Liver (tissue), 7 donors: ENCODE measurements at regions not wholly inside any gene's neighbourhood (a gene's known extent, or its start where the extent isn't known, plus 50 kb on each side); places are given as distances from the start of the nearest gene placed in this dataset.

Experiments used
- DNase-seq: peaks from one replicate; pipeline ENCODE4 v3.0.0-alpha.2; 2017; ENCODE audit warnings: low spot score
- H3K27ac ChIP-seq, 2 donors: one replicate each; pipeline ENCODE4 v1.7.0; 2013; ENCODE audit warnings: inconsistent platforms in 2 of 2, low read length in 2 of 2, control low read depth in 1 of 2, low read depth in 1 of 2, mild to moderate bottlenecking in 1 of 2
- H3K27me3 ChIP-seq, 4 donors: one replicate each; pipeline versions ENCODE4 v1.6.1 to v1.7.0; 2013; ENCODE audit warnings: low read length in 3 of 4, inconsistent platforms in 1 of 4, mild to moderate bottlenecking in 1 of 4, moderate library complexity in 1 of 4; ENCODE audit not compliant: control insufficient read depth in 4 of 4, insufficient read depth in 4 of 4
- H3K36me3 ChIP-seq, 4 donors: one replicate each; pipeline versions ENCODE4 v1.6.1 to v1.7.0; 2013; ENCODE audit warnings: low read length in 3 of 4, mild to moderate bottlenecking in 3 of 4, low read depth in 1 of 4, moderate library complexity in 1 of 4; ENCODE audit not compliant: control insufficient read depth in 4 of 4, insufficient read depth in 3 of 4
- H3K4me1 ChIP-seq, 4 donors: one replicate each; pipeline versions ENCODE4 v1.6.1 to v1.7.0; 2013; ENCODE audit warnings: low read length in 3 of 4, mild to moderate bottlenecking in 3 of 4, moderate library complexity in 1 of 4; ENCODE audit not compliant: control insufficient read depth in 4 of 4, insufficient read depth in 4 of 4
- H3K4me3 ChIP-seq, 3 donors: one replicate each; pipeline versions ENCODE4 v1.6.1 to v1.7.0; 2013; ENCODE audit warnings: low read length in 3 of 3, control low read depth in 1 of 3, low read depth in 1 of 3, mild to moderate bottlenecking in 1 of 3
- H3K9ac ChIP-seq, 2 donors: one replicate each; pipeline ENCODE4 v1.7.0; 2013; ENCODE audit warnings: low read length in 2 of 2, mild to moderate bottlenecking in 2 of 2, moderate library complexity in 2 of 2, control low read depth in 1 of 2, low read depth in 1 of 2
- H3K9me3 ChIP-seq, 4 donors: one replicate each; pipeline versions ENCODE4 v1.6.1 to v1.7.0; 2013; ENCODE audit warnings: low read length in 3 of 4; ENCODE audit not compliant: control insufficient read depth in 4 of 4
- ATF3 ChIP-seq: IDR thresholded peaks from 2 replicates; pipeline ENCODE4 v1.6.1; 2016; ENCODE audit warnings: antibody characterized with exemption
- EGR1 ChIP-seq, 2 donors: IDR thresholded peaks; 2 replicates each; pipeline ENCODE4 v1.6.1; 2016 to 2018; ENCODE audit warnings: antibody characterized with exemption in 2 of 2, low read depth in 2 of 2
- FOXA1 ChIP-seq: IDR thresholded peaks from 2 replicates; pipeline ENCODE4 v1.6.1; 2016; ENCODE audit warnings: antibody characterized with exemption
- FOXA2 ChIP-seq: IDR thresholded peaks from 2 replicates; pipeline ENCODE4 v1.6.1; 2016; ENCODE audit warnings: antibody characterized with exemption
- GABPA ChIP-seq, 2 donors: IDR thresholded peaks in 1 of 2; conservative IDR thresholded peaks in 1 of 2; 2 replicates each; pipeline ENCODE4 v1.6.1; 2016; ENCODE audit warnings: antibody characterized with exemption in 2 of 2, mild to moderate bottlenecking in 1 of 2, moderate library complexity in 1 of 2
- HNF4A ChIP-seq, 2 donors: conservative IDR thresholded peaks; 2 replicates each; pipeline ENCODE4 v1.6.1; 2016; ENCODE audit warnings: antibody characterized with exemption in 2 of 2, mild to moderate bottlenecking in 2 of 2
- HNF4G ChIP-seq: IDR thresholded peaks from 2 replicates; pipeline ENCODE4 v1.6.1; 2016; ENCODE audit warnings: antibody characterized with exemption
- JUND ChIP-seq, 2 donors: IDR thresholded peaks; 2 replicates each; pipeline ENCODE4 v1.6.1; 2016; ENCODE audit warnings: antibody characterized with exemption in 2 of 2
- NR2F2 ChIP-seq: IDR thresholded peaks from 2 replicates; pipeline ENCODE4 v1.6.1; 2016; ENCODE audit warnings: antibody characterized with exemption
- RAD21 ChIP-seq, 2 donors: IDR thresholded peaks; 2 replicates each; pipeline ENCODE4 v1.6.1; 2016; ENCODE audit warnings: antibody characterized with exemption in 2 of 2, mild to moderate bottlenecking in 2 of 2
- REST ChIP-seq: IDR thresholded peaks from 2 replicates; pipeline ENCODE4 v1.6.1; 2016; ENCODE audit warnings: antibody characterized with exemption, mild to moderate bottlenecking
- RXRA ChIP-seq, 2 donors: IDR thresholded peaks; 2 replicates each; pipeline ENCODE4 v1.6.1; 2017 to 2018; ENCODE audit warnings: antibody characterized with exemption in 2 of 2, mild to moderate bottlenecking in 1 of 2
- SP1 ChIP-seq: IDR thresholded peaks from 2 replicates; pipeline ENCODE4 v1.6.1; 2018; ENCODE audit warnings: antibody characterized with exemption, mild to moderate bottlenecking
- TAF1 ChIP-seq: conservative IDR thresholded peaks from 2 replicates; pipeline ENCODE4 v1.6.1; 2016; ENCODE audit warnings: antibody characterized with exemption, mild to moderate bottlenecking
- YY1 ChIP-seq: IDR thresholded peaks from 2 replicates; pipeline ENCODE4 v1.6.1; 2016; ENCODE audit warnings: antibody characterized with exemption, mild to moderate bottlenecking
- ZBTB33 ChIP-seq: IDR thresholded peaks from 2 replicates; pipeline ENCODE4 v1.6.1; 2016; ENCODE audit warnings: antibody characterized with exemption
- WGBS: extraction: QIAGEN DNeasy Blood & Tissue Kit; methylation state at CpG from one replicate; pipeline ENCODE4 v1.1.7; 2013; 5-methylcytosine and 5-hydroxymethylcytosine counted together
- TF ChIP-seq, protein P1 (sequence below): IDR thresholded peaks from 2 replicates; pipeline ENCODE4 v1.6.1; 2016; ENCODE audit warnings: antibody characterized with exemption
- donor health status: healthy.
- donor health status: healthy.
- donor health status: healthy.
- donor health status: healthy.

DNA sequence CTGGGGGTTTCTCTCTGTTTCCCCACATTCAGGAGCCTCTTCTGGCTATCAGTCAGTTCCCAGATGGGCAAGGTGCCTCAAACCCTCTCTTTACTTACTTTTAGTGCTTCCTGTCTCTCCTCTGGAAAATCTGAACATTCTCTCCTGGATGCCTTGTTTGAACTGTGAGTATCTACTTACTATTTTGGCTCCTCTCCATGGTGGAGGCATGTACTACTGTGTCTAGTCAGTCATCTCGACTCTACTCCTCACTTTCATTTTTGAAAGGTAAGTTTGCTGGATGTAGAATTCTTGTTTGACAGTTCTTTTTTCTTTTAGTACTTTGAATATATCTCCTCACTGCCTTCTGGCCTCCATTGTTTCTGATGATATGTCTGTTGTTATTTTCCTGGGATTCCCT is 70.9 kb upstream of the FAM78B start:
- Histone ChIP-seq H3K4me1 (no peaks in the 10 kb centered on the region), H3K27me3 (peaks cover 0 to 4% (median 0%) of the 10 kb centered on the region in 4 donors), H3K9ac (no peak overlapping the region), H3K36me3 (no peaks in the 10 kb centered on the region), H3K27ac (no peak overlapping the region), H3K9me3 (no peaks in the 10 kb centered on the region), H3K4me3 (no peak overlapping the region)
- DNase-seq, result no peak
- 70% methylated on average over 1 of the region's 1 CpG for WGBS
- TF ChIP-seq YY1 (no peak), SP1 (no peak), HNF4A (conservative IDR thresholded peaks at IDR 0.05) (no peak), TAF1 (no peak), ZBTB33 (no peak), FOXA1 (no peak), NR2F2 (no peak), RAD21 (IDR thresholded peaks at IDR 0.05) (no peak), EGR1 (IDR thresholded peaks at IDR 0.05; ENCODE audit: low read depth in 2 of 2) (no peak), JUND (IDR thresholded peaks at IDR 0.05) (no peak), FOXA2 (no peak), GABPA (IDR thresholded peaks at IDR 0.05 in 1 of 2, conservative IDR thresholded peaks at IDR 0.05 in 1 of 2) (no peak), RXRA (IDR thresholded peaks at IDR 0.05) (no peak), HNF4G (no peak), REST (no peak)
- TF ChIP-seq, protein P1, sequence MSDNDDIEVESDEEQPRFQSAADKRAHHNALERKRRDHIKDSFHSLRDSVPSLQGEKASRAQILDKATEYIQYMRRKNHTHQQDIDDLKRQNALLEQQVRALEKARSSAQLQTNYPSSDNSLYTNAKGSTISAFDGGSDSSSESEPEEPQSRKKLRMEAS, result no peak

GRCh38 chr1:166253076-166253779 is 86.4 kb upstream of the FAM78B start:
- no peaks in the 10 kb centered on the region for H3K36me3 ChIP-seq
- H3K4me1 ChIP-seq, result no peaks in the 10 kb centered on the region
- no peak overlapping the region for H3K4me3 ChIP-seq
- no peak overlapping the region for H3K9ac ChIP-seq
- H3K27me3 ChIP-seq, result no peaks in the 10 kb centered on the region
- TF ChIP-seq ATF3 (no peak), NR2F2 (no peak)
- DNase-seq, result no peak
- no peak overlapping the region for H3K27ac ChIP-seq
- H3K9me3 ChIP-seq, result no peaks in the 10 kb centered on the region
